Thyroid gland (tissue), 4 donors: ENCODE measurements at regions not wholly inside any gene's neighbourhood (a gene's known extent, or its start where the extent isn't known, plus 50 kb on each side); places are given as distances from the start of the nearest gene placed in this dataset.

ENCODE experiments used
- POLR2A ChIP-seq, 2 donors: fragments of 450-650 bp; IDR thresholded peaks; one replicate each; pipeline ENCODE4 v1.6.1; 2017; ENCODE audit warnings: antibody characterized with exemption in 2 of 2, mild to moderate bottlenecking in 2 of 2, moderate library complexity in 1 of 2
- TF ChIP-seq, protein P1 (sequence below), 6 experiments: fragments of 200-600 bp in 3 of 6; fragments of 450-650 bp in 3 of 6; sonication (generic) in 3 of 6; IDR thresholded peaks; one replicate each; pipeline ENCODE4 v1.5.1; 2016 to 2019; ENCODE audit warnings: antibody characterized with exemption in 6 of 6, mild to moderate bottlenecking in 2 of 6, inconsistent platforms in 1 of 6, moderate library complexity in 1 of 6

GRCh38 chr6:90350689-90351554 lies 54.3 kb upstream of the BACH2 start:
- TF ChIP-seq, protein P1, sequence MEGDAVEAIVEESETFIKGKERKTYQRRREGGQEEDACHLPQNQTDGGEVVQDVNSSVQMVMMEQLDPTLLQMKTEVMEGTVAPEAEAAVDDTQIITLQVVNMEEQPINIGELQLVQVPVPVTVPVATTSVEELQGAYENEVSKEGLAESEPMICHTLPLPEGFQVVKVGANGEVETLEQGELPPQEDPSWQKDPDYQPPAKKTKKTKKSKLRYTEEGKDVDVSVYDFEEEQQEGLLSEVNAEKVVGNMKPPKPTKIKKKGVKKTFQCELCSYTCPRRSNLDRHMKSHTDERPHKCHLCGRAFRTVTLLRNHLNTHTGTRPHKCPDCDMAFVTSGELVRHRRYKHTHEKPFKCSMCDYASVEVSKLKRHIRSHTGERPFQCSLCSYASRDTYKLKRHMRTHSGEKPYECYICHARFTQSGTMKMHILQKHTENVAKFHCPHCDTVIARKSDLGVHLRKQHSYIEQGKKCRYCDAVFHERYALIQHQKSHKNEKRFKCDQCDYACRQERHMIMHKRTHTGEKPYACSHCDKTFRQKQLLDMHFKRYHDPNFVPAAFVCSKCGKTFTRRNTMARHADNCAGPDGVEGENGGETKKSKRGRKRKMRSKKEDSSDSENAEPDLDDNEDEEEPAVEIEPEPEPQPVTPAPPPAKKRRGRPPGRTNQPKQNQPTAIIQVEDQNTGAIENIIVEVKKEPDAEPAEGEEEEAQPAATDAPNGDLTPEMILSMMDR (IDR thresholded peaks at IDR 0.05) = no peak
- TF ChIP-seq POLR2A (IDR thresholded peaks at IDR 0.05) = no peak
